SU-DHL-6 (cell line): ENCODE measurements at regions not wholly inside any gene's neighbourhood (a gene's known extent, or its start where the extent isn't known, plus 50 kb on each side); places are given as distances from the start of the nearest gene placed in this dataset.
"Not testable (repeated sequence)": the region's sequence is repeated elsewhere in the genome, so short reads cannot be mapped to it uniquely, and the experiment has no call there.

Experiments
- H2AFZ ChIP-seq: fragments of 200-600 bp; sonication (generic); 2 replicates; pipeline ENCODE4 v1.6.1; 2014; ENCODE audit warnings: low read depth, mild to moderate bottlenecking, moderate library complexity, mixed read lengths, antibody characterized with exemption, low read length; ENCODE audit not compliant: severe bottlenecking
- H3F3A ChIP-seq: fragments of 200-600 bp; shearing (Covaris generic); 2 replicates; pipeline ENCODE4 v1.6.0; 2016; ENCODE audit warnings: antibody characterized with exemption, mild to moderate bottlenecking; ENCODE audit not compliant: insufficient read depth
- H3K27ac ChIP-seq: fragments of 200-600 bp; sonication (generic); 2 replicates; pipeline ENCODE4 v1.5.1; 2016; ENCODE audit warnings: low read depth, mild to moderate bottlenecking, low read length, moderate library complexity, mixed read lengths
- H3K27me3 ChIP-seq: fragments of 200-600 bp; sonication (generic), shearing (Covaris generic); 2 replicates; pipeline ENCODE4 v1.6.0; 2014; ENCODE audit warnings: mild to moderate bottlenecking, low read length
- H3K36me3 ChIP-seq: fragments of 200-600 bp; sonication (generic); 2 replicates; pipeline ENCODE4 v1.6.1; 2014; ENCODE audit warnings: mild to moderate bottlenecking, low read length, mixed read lengths
- H3K4me2 ChIP-seq: fragments of 300-600, 200-600 bp; shearing (Covaris generic), sonication (generic); 2 replicates; pipeline ENCODE4 v1.6.0; 2014; ENCODE audit warnings: low read length, low read depth, mild to moderate bottlenecking; ENCODE audit not compliant: poor library complexity, severe bottlenecking
- H3K4me3 ChIP-seq: fragments of 200-600 bp; sonication (generic); 2 replicates; pipeline ENCODE4 v1.5.1; 2014; ENCODE audit warnings: antibody characterized with exemption, low read length, mild to moderate bottlenecking, mixed read lengths; ENCODE audit not compliant: insufficient read depth, poor library complexity, severe bottlenecking
- H3K79me2 ChIP-seq: fragments of 200-600 bp; sonication (generic); 2 replicates; pipeline ENCODE4 v1.6.1; 2014; ENCODE audit warnings: mild to moderate bottlenecking, low read length, moderate library complexity; ENCODE audit not compliant: insufficient read depth
- H3K9ac ChIP-seq: fragments of 200-600 bp; sonication (generic); 2 replicates; pipeline ENCODE4 v1.7.0; 2014; ENCODE audit warnings: mild to moderate bottlenecking, low read length
- H3K9me2 ChIP-seq: fragments of 200-600 bp; sonication (generic); replicated peaks from 2 replicates; pipeline ENCODE4 v1.6.1; 2014; ENCODE audit warnings: low read length; ENCODE audit not compliant: insufficient read depth
- H3K9me3 ChIP-seq: fragments of 200-600 bp; sonication (generic); 2 replicates; pipeline ENCODE4 v1.6.1; 2014; ENCODE audit warnings: low read length, mixed read lengths; ENCODE audit not compliant: insufficient read depth
- H4K20me1 ChIP-seq: fragments of 200-600 bp; sonication (generic); 2 replicates; pipeline ENCODE4 v1.6.1; 2014; ENCODE audit warnings: low read depth, mild to moderate bottlenecking, antibody characterized with exemption, low read length, moderate library complexity, mixed read lengths
- EZH2phosphoT487 ChIP-seq: fragments of 200-600 bp; sonication (generic), shearing (Covaris generic); conservative IDR thresholded peaks from 2 replicates; pipeline ENCODE4 v1.6.1; 2018; ENCODE audit warnings: mild to moderate bottlenecking, antibody characterized with exemption, low read length, moderate library complexity, mixed read lengths
- TF ChIP-seq, protein P1 (sequence below): fragments of 200-600 bp; sonication (generic); IDR thresholded peaks from one replicate; pipeline ENCODE4 v1.5.1; 2017; ENCODE audit warnings: antibody characterized with exemption, mild to moderate bottlenecking, low read length, moderate library complexity; ENCODE audit not compliant: insufficient read depth, poor library complexity, severe bottlenecking

GRCh38 chr11:38612701-38613100 lies 2014.7 kb upstream of the RAG2 start:
- Histone ChIP-seq H4K20me1 (no peaks in the 10 kb centered on the region), H2AFZ (no peak overlapping the region), H3K4me3 (no peak overlapping the region), H3K4me2 (no peak overlapping the region), H3K79me2 (no peaks in the 10 kb centered on the region), H3K9ac (no peak overlapping the region), H3F3A (no peaks in the 10 kb centered on the region), H3K27me3 (no peaks in the 10 kb centered on the region), H3K9me2 (no peaks in the 10 kb centered on the region), H3K36me3 (no peaks in the 10 kb centered on the region), H3K27ac (no peak overlapping the region), H3K9me3 (peaks cover 7% of the 10 kb centered on the region; the same call in 1 of the 2 replicates)
- TF ChIP-seq, protein P1, sequence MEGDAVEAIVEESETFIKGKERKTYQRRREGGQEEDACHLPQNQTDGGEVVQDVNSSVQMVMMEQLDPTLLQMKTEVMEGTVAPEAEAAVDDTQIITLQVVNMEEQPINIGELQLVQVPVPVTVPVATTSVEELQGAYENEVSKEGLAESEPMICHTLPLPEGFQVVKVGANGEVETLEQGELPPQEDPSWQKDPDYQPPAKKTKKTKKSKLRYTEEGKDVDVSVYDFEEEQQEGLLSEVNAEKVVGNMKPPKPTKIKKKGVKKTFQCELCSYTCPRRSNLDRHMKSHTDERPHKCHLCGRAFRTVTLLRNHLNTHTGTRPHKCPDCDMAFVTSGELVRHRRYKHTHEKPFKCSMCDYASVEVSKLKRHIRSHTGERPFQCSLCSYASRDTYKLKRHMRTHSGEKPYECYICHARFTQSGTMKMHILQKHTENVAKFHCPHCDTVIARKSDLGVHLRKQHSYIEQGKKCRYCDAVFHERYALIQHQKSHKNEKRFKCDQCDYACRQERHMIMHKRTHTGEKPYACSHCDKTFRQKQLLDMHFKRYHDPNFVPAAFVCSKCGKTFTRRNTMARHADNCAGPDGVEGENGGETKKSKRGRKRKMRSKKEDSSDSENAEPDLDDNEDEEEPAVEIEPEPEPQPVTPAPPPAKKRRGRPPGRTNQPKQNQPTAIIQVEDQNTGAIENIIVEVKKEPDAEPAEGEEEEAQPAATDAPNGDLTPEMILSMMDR = no peak
- no peak for TF ChIP-seq EZH2phosphoT487

GRCh38 chr11:38601371-38601770 lies 2003.3 kb upstream of the RAG2 start:
- H3K36me3 ChIP-seq, H3F3A ChIP-seq, H3K9ac ChIP-seq, H3K27ac ChIP-seq, H3K79me2 ChIP-seq, H3K27me3 ChIP-seq, H3K4me2 ChIP-seq, H3K9me2 ChIP-seq, H4K20me1 ChIP-seq, H3K9me3 ChIP-seq, H2AFZ ChIP-seq, H3K4me3 ChIP-seq: not testable (repeated sequence)

GRCh38 chr11:38598418-38598817 lies 2000.4 kb upstream of the RAG2 start:
- Histone ChIP-seq H3K4me2 (no peak overlapping the region), H3K9ac (no peak overlapping the region), H3F3A (no peaks in the 10 kb centered on the region), H3K27me3 (no peaks in the 10 kb centered on the region), H3K36me3 (no peaks in the 10 kb centered on the region), H3K27ac (no peak overlapping the region), H3K4me3 (no peak overlapping the region), H3K9me3 (no peaks in the 10 kb centered on the region), H3K79me2 (no peaks in the 10 kb centered on the region), H4K20me1 (no peaks in the 10 kb centered on the region), H3K9me2 (no peaks in the 10 kb centered on the region), H2AFZ (no peak overlapping the region)
- TF ChIP-seq, protein P1 = no peak
- TF ChIP-seq EZH2phosphoT487 = no peak

GRCh38 chr11:38595359-38596016 lies 1997.5 kb upstream of the RAG2 start:
- H3K27me3 ChIP-seq, H3K9me3 ChIP-seq: not testable (repeated sequence)

More at GRCh38 chr11:38595359-38596016, 1997.5 kb upstream of the RAG2 start:
- not testable (repeated sequence) for H3K36me3 ChIP-seq, H3K79me2 ChIP-seq, H3K4me3 ChIP-seq, H4K20me1 ChIP-seq, H2AFZ ChIP-seq, H3K27ac ChIP-seq, H3K9ac ChIP-seq, H3K9me2 ChIP-seq, H3F3A ChIP-seq, H3K4me2 ChIP-seq
